GM20000 (cell line): ENCODE measurements at regions not wholly inside any gene's neighbourhood (a gene's known extent, or its start where the extent isn't known, plus 50 kb on each side); places are given as distances from the start of the nearest gene placed in this dataset.

Experiments
- DNase-seq: peaks from one replicate; pipeline ENCODE4 v3.0.0; 2012; ENCODE audit warnings: low spot score
- CTCF ChIP-seq: IDR thresholded peaks from 2 replicates; pipeline ENCODE4 v1.5.1; 2012; ENCODE audit warnings: mild to moderate bottlenecking, control low read depth; ENCODE audit errors: extremely low read depth, missing control alignments

- no peak for TF ChIP-seq CTCF
- DNase-seq = no peak
Observed at GRCh38 chr1:227403535-227403934, 85.2 kb upstream of the CDC42BPA start.

- DNase-seq = no peak
- no peak for TF ChIP-seq CTCF
Observed at GRCh38 chr1:227401562-227402342, 83.5 kb upstream of the CDC42BPA start.

GRCh38 chr1:227399152-227399730 is 80.9 kb upstream of the CDC42BPA start:
- no peak for TF ChIP-seq CTCF
- DNase-seq = no peak

GRCh38 chr1:227397354-227397978 is 79.2 kb upstream of the CDC42BPA start:
- DNase-seq = no peak
- no peak for TF ChIP-seq CTCF

GRCh38 chr1:227396539-227397353 is 78.5 kb upstream of the CDC42BPA start:
- no peak for TF ChIP-seq CTCF

GRCh38 chr1:227395426-227396028 is 77.2 kb upstream of the CDC42BPA start:
- no peak for TF ChIP-seq CTCF
- no peak for DNase-seq

More at GRCh38 chr1:227396539-227397353, 78.5 kb upstream of the CDC42BPA start:
- DNase-seq = no peak
